ENCODE measurements at regions not wholly inside any gene's neighbourhood (a gene's known extent, or its start where the extent isn't known, plus 50 kb on each side); places are given as distances from the start of the nearest gene placed in this dataset.

GRCh38 chr13:58528351-58528750 is 896.8 kb downstream of the PCDH17 start:
- Histone ChIP-seq H3K4me1 (replicated peaks) (no peaks in the 10 kb centered on the region), H3K36me3 (no peaks in the 10 kb centered on the region), H3K4me3 (no peak overlapping the region), H3K9me3 (no peaks in the 10 kb centered on the region), H3K27me3 (replicated peaks; ENCODE audit: insufficient read depth) (no peaks in the 10 kb centered on the region), H3K27ac (no peak overlapping the region)
- 94% methylated on average over 14 of the region's 14 CpGs for WGBS
- intact Hi-C loops (cut with DNase I) = no loop called here
- DNase-seq (ENCODE audit: low spot score) = no peak
- TF ChIP-seq POLR2AphosphoS5 (IDR thresholded peaks at IDR 0.05) (no peak), CTCF (IDR thresholded peaks at IDR 0.05) (no peak), POLR2A (IDR thresholded peaks at IDR 0.05) (no peak)

- intact Hi-C loops (cut with DNase I) = no loop called here
- 84% methylated on average over 4 of the region's 4 CpGs for WGBS
These were observed 900.1 kb downstream of the PCDH17 start for GRCh38 chr13:58531614-58532013.

GRCh38 chr13:58542530-58542929 is 911.0 kb downstream of the PCDH17 start:
- Histone ChIP-seq H3K27me3 (replicated peaks; ENCODE audit: insufficient read depth) (no peaks in the 10 kb centered on the region), H3K36me3 (no peaks in the 10 kb centered on the region), H3K4me3 (no peak overlapping the region), H3K4me1 (replicated peaks) (no peaks in the 10 kb centered on the region), H3K9me3 (no peaks in the 10 kb centered on the region), H3K27ac (no peak overlapping the region)
- TF ChIP-seq POLR2AphosphoS5 (IDR thresholded peaks at IDR 0.05) (no peak), CTCF (IDR thresholded peaks at IDR 0.05) (no peak), POLR2A (IDR thresholded peaks at IDR 0.05) (no peak)
- DNase-seq (ENCODE audit: low spot score) = no peak
- intact Hi-C loops (cut with DNase I) = no loop called here

More at GRCh38 chr13:58531614-58532013, 900.1 kb downstream of the PCDH17 start:
- no peaks in the 10 kb centered on the region for H3K27me3 ChIP-seq (replicated peaks; ENCODE audit: insufficient read depth)
- H3K36me3 ChIP-seq = no peaks in the 10 kb centered on the region
- TF ChIP-seq POLR2AphosphoS5 (IDR thresholded peaks at IDR 0.05) (no peak), POLR2A (IDR thresholded peaks at IDR 0.05) (no peak), CTCF (IDR thresholded peaks at IDR 0.05) (no peak)
- H3K27ac ChIP-seq = no peak overlapping the region
- no peak overlapping the region for H3K4me3 ChIP-seq
- H3K4me1 ChIP-seq (replicated peaks) = no peaks in the 10 kb centered on the region
- no peaks in the 10 kb centered on the region for H3K9me3 ChIP-seq
- no peak for DNase-seq (ENCODE audit: low spot score)

- WGBS = 76% methylated on average over 1 of the region's 1 CpG
- H3K4me3 ChIP-seq = no peak overlapping the region
- no peaks in the 10 kb centered on the region for H3K9me3 ChIP-seq
- no peaks in the 10 kb centered on the region for H3K27me3 ChIP-seq (replicated peaks; ENCODE audit: insufficient read depth)
- no peaks in the 10 kb centered on the region for H3K4me1 ChIP-seq (replicated peaks)
- DNase-seq (ENCODE audit: low spot score) = no peak
- intact Hi-C loops (cut with DNase I) = no loop called here
- H3K27ac ChIP-seq = no peak overlapping the region
- TF ChIP-seq CTCF (IDR thresholded peaks at IDR 0.05) = no peak
- H3K36me3 ChIP-seq = no peaks in the 10 kb centered on the region
These were observed 915.9 kb downstream of the PCDH17 start for GRCh38 chr13:58547419-58547818.

GRCh38 chr13:58566176-58566575 is 934.6 kb downstream of the PCDH17 start:
- no peaks in the 10 kb centered on the region for H3K9me3 ChIP-seq
- H3K27me3 ChIP-seq (replicated peaks; ENCODE audit: insufficient read depth) = no peaks in the 10 kb centered on the region
- no peaks in the 10 kb centered on the region for H3K36me3 ChIP-seq
- H3K27ac ChIP-seq = no peak overlapping the region
- no peaks in the 10 kb centered on the region for H3K4me1 ChIP-seq (replicated peaks)
- TF ChIP-seq POLR2A (IDR thresholded peaks at IDR 0.05) (no peak), POLR2AphosphoS5 (IDR thresholded peaks at IDR 0.05) (no peak), CTCF (IDR thresholded peaks at IDR 0.05) (no peak)
- WGBS = 74% methylated on average over 3 of the region's 3 CpGs
- intact Hi-C loops (cut with DNase I) = no loop called here
- DNase-seq (ENCODE audit: low spot score) = no peak
- no peak overlapping the region for H3K4me3 ChIP-seq

Data from prostate gland (tissue), 2 donors.